ENCODE measurements at regions not wholly inside any gene's neighbourhood (a gene's known extent, or its start where the extent isn't known, plus 50 kb on each side); places are given as distances from the start of the nearest gene placed in this dataset.

GRCh38 chr1:57800376-57800775 lies 376.5 kb upstream of the DAB1 start:
- Histone ChIP-seq H3K79me2 (ENCODE audit: control insufficient read depth, insufficient read depth, low read length, unreplicated experiment) (no peaks in the 10 kb centered on the region), H2AFZ (ENCODE audit: low read length, unreplicated experiment) (no peak overlapping the region), H3K27me3 (ENCODE audit: insufficient read depth, low read length) (no peaks in the 10 kb centered on the region), H3K4me3 (ENCODE audit: low read depth, low read length) (no peak overlapping the region), H3K27ac (ENCODE audit: low read depth, low read length) (no peak overlapping the region), H3K36me3 (ENCODE audit: insufficient read depth, low read length) (no peaks in the 10 kb centered on the region), H3K4me1 (ENCODE audit: control insufficient read depth, insufficient read depth, low read length, unreplicated experiment) (no peaks in the 10 kb centered on the region)

GRCh38 chr1:57799490-57800115 lies 375.7 kb upstream of the DAB1 start:
- Histone ChIP-seq H3K27ac (ENCODE audit: low read depth, low read length) (no peak overlapping the region), H3K4me1 (ENCODE audit: control insufficient read depth, insufficient read depth, low read length, unreplicated experiment) (no peaks in the 10 kb centered on the region), H3K36me3 (ENCODE audit: insufficient read depth, low read length) (no peaks in the 10 kb centered on the region), H3K79me2 (ENCODE audit: control insufficient read depth, insufficient read depth, low read length, unreplicated experiment) (no peaks in the 10 kb centered on the region), H3K4me3 (ENCODE audit: low read depth, low read length) (no peak overlapping the region), H3K27me3 (ENCODE audit: insufficient read depth, low read length) (no peaks in the 10 kb centered on the region), H2AFZ (ENCODE audit: low read length, unreplicated experiment) (no peak overlapping the region)

GRCh38 chr1:57798543-57798942 lies 374.7 kb upstream of the DAB1 start:
- no peaks in the 10 kb centered on the region for H3K27me3 ChIP-seq (ENCODE audit: insufficient read depth, low read length)

GRCh38 chr1:57797084-57797483 lies 373.2 kb upstream of the DAB1 start:
- Histone ChIP-seq H3K79me2 (ENCODE audit: control insufficient read depth, insufficient read depth, low read length, unreplicated experiment) (no peaks in the 10 kb centered on the region), H2AFZ (ENCODE audit: low read length, unreplicated experiment) (no peak overlapping the region), H3K27me3 (ENCODE audit: insufficient read depth, low read length) (no peaks in the 10 kb centered on the region), H3K27ac (ENCODE audit: low read depth, low read length) (no peak overlapping the region), H3K4me3 (ENCODE audit: low read depth, low read length) (no peak overlapping the region), H3K4me1 (ENCODE audit: control insufficient read depth, insufficient read depth, low read length, unreplicated experiment) (no peaks in the 10 kb centered on the region), H3K36me3 (ENCODE audit: insufficient read depth, low read length) (no peaks in the 10 kb centered on the region)

More at GRCh38 chr1:57798543-57798942, 374.7 kb upstream of the DAB1 start:
- no peak overlapping the region for H2AFZ ChIP-seq (ENCODE audit: low read length, unreplicated experiment)
- H3K79me2 ChIP-seq (ENCODE audit: control insufficient read depth, insufficient read depth, low read length, unreplicated experiment), result no peaks in the 10 kb centered on the region
- H3K4me1 ChIP-seq (ENCODE audit: control insufficient read depth, insufficient read depth, low read length, unreplicated experiment), result no peaks in the 10 kb centered on the region
- no peak overlapping the region for H3K4me3 ChIP-seq (ENCODE audit: low read depth, low read length)
- no peak overlapping the region for H3K27ac ChIP-seq (ENCODE audit: low read depth, low read length)
- no peaks in the 10 kb centered on the region for H3K36me3 ChIP-seq (ENCODE audit: insufficient read depth, low read length)

- Histone ChIP-seq H3K36me3 (ENCODE audit: insufficient read depth, low read length) (no peaks in the 10 kb centered on the region), H3K27me3 (ENCODE audit: insufficient read depth, low read length) (no peaks in the 10 kb centered on the region), H3K4me3 (ENCODE audit: low read depth, low read length) (no peak overlapping the region), H3K27ac (ENCODE audit: low read depth, low read length) (no peak overlapping the region), H3K4me1 (ENCODE audit: control insufficient read depth, insufficient read depth, low read length, unreplicated experiment) (no peaks in the 10 kb centered on the region), H2AFZ (ENCODE audit: low read length, unreplicated experiment) (no peak overlapping the region), H3K79me2 (ENCODE audit: control insufficient read depth, insufficient read depth, low read length, unreplicated experiment) (no peaks in the 10 kb centered on the region)
Observed at GRCh38 chr1:57796616-57797015, 372.8 kb upstream of the DAB1 start.

- no peaks in the 10 kb centered on the region for H3K36me3 ChIP-seq (ENCODE audit: insufficient read depth, low read length)
- H2AFZ ChIP-seq (ENCODE audit: low read length, unreplicated experiment), result no peak overlapping the region
- H3K79me2 ChIP-seq (ENCODE audit: control insufficient read depth, insufficient read depth, low read length, unreplicated experiment), result no peaks in the 10 kb centered on the region
- no peak overlapping the region for H3K27ac ChIP-seq (ENCODE audit: low read depth, low read length)
- no peaks in the 10 kb centered on the region for H3K4me1 ChIP-seq (ENCODE audit: control insufficient read depth, insufficient read depth, low read length, unreplicated experiment)
- H3K27me3 ChIP-seq (ENCODE audit: insufficient read depth, low read length), result no peaks in the 10 kb centered on the region
- no peak overlapping the region for H3K4me3 ChIP-seq (ENCODE audit: low read depth, low read length)
Observed at GRCh38 chr1:57795886-57796285, 372.0 kb upstream of the DAB1 start.

- H2AFZ ChIP-seq (ENCODE audit: low read length, unreplicated experiment), result no peak overlapping the region
Observed at GRCh38 chr1:57794078-57794477, 370.2 kb upstream of the DAB1 start.

GRCh38 chr1:57791497-57791896 lies 367.6 kb upstream of the DAB1 start:
- Histone ChIP-seq H3K36me3 (ENCODE audit: insufficient read depth, low read length) (no peaks in the 10 kb centered on the region), H2AFZ (ENCODE audit: low read length, unreplicated experiment) (no peak overlapping the region), H3K27me3 (ENCODE audit: insufficient read depth, low read length) (no peaks in the 10 kb centered on the region), H3K4me1 (ENCODE audit: control insufficient read depth, insufficient read depth, low read length, unreplicated experiment) (no peaks in the 10 kb centered on the region), H3K79me2 (ENCODE audit: control insufficient read depth, insufficient read depth, low read length, unreplicated experiment) (no peaks in the 10 kb centered on the region), H3K4me3 (ENCODE audit: low read depth, low read length) (no peak overlapping the region), H3K27ac (ENCODE audit: low read depth, low read length) (no peak overlapping the region)

More at GRCh38 chr1:57794078-57794477, 370.2 kb upstream of the DAB1 start:
- no peaks in the 10 kb centered on the region for H3K79me2 ChIP-seq (ENCODE audit: control insufficient read depth, insufficient read depth, low read length, unreplicated experiment)
- no peak overlapping the region for H3K4me3 ChIP-seq (ENCODE audit: low read depth, low read length)
- no peak overlapping the region for H3K27ac ChIP-seq (ENCODE audit: low read depth, low read length)
- no peaks in the 10 kb centered on the region for H3K36me3 ChIP-seq (ENCODE audit: insufficient read depth, low read length)
- H3K4me1 ChIP-seq (ENCODE audit: control insufficient read depth, insufficient read depth, low read length, unreplicated experiment), result no peaks in the 10 kb centered on the region
- no peaks in the 10 kb centered on the region for H3K27me3 ChIP-seq (ENCODE audit: insufficient read depth, low read length)

GRCh38 chr1:57789936-57790335 lies 366.1 kb upstream of the DAB1 start:
- H3K4me3 ChIP-seq (ENCODE audit: low read depth, low read length), result no peak overlapping the region
- H2AFZ ChIP-seq (ENCODE audit: low read length, unreplicated experiment), result no peak overlapping the region
- no peaks in the 10 kb centered on the region for H3K4me1 ChIP-seq (ENCODE audit: control insufficient read depth, insufficient read depth, low read length, unreplicated experiment)
- H3K27ac ChIP-seq (ENCODE audit: low read depth, low read length), result no peak overlapping the region
- no peaks in the 10 kb centered on the region for H3K36me3 ChIP-seq (ENCODE audit: insufficient read depth, low read length)
- H3K79me2 ChIP-seq (ENCODE audit: control insufficient read depth, insufficient read depth, low read length, unreplicated experiment), result no peaks in the 10 kb centered on the region
- no peaks in the 10 kb centered on the region for H3K27me3 ChIP-seq (ENCODE audit: insufficient read depth, low read length)

GRCh38 chr1:57788313-57788712 lies 364.5 kb upstream of the DAB1 start:
- Histone ChIP-seq H3K27ac (ENCODE audit: low read depth, low read length) (no peak overlapping the region), H3K27me3 (ENCODE audit: insufficient read depth, low read length) (no peaks in the 10 kb centered on the region), H3K4me1 (ENCODE audit: control insufficient read depth, insufficient read depth, low read length, unreplicated experiment) (no peaks in the 10 kb centered on the region), H3K79me2 (ENCODE audit: control insufficient read depth, insufficient read depth, low read length, unreplicated experiment) (no peaks in the 10 kb centered on the region), H2AFZ (ENCODE audit: low read length, unreplicated experiment) (no peak overlapping the region), H3K36me3 (ENCODE audit: insufficient read depth, low read length) (no peaks in the 10 kb centered on the region), H3K4me3 (ENCODE audit: low read depth, low read length) (no peak overlapping the region)

GRCh38 chr1:57784356-57784755 lies 360.5 kb upstream of the DAB1 start:
- H3K4me1 ChIP-seq (ENCODE audit: control insufficient read depth, insufficient read depth, low read length, unreplicated experiment), result no peaks in the 10 kb centered on the region
- H3K79me2 ChIP-seq (ENCODE audit: control insufficient read depth, insufficient read depth, low read length, unreplicated experiment), result no peaks in the 10 kb centered on the region
- no peak overlapping the region for H3K27ac ChIP-seq (ENCODE audit: low read depth, low read length)
- no peaks in the 10 kb centered on the region for H3K36me3 ChIP-seq (ENCODE audit: insufficient read depth, low read length)
- no peak overlapping the region for H2AFZ ChIP-seq (ENCODE audit: low read length, unreplicated experiment)
- no peak overlapping the region for H3K4me3 ChIP-seq (ENCODE audit: low read depth, low read length)
- H3K27me3 ChIP-seq (ENCODE audit: insufficient read depth, low read length), result no peaks in the 10 kb centered on the region

Data from ACC112 (cell line).